ENCODE measurements at regions not wholly inside any gene's neighbourhood (a gene's known extent, or its start where the extent isn't known, plus 50 kb on each side); places are given as distances from the start of the nearest gene placed in this dataset.

DNA sequence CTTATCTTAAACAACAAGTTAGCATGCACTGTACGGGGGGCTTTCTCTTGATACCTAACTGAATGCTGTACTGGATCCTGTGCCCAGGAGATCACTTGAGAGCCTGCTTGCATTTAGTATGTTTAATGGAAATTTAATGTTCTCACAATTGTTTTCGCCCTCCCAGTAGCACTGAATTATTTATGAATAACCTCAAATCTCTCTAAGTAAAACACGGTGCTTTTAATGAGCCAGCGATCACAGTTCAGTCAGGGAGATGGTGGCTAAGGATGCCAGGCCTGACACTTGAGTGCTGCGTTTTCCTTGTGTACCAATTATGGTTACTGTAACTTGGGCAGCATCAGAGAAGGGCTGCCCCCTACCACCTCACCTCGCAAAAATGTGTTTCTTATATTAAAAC lies 115.5 kb upstream of the ADARB2 start:
- no peaks in the 10 kb centered on the region for H4K20me1 ChIP-seq (ENCODE audit: control insufficient read depth, insufficient read depth, insufficient read length)
- no peak overlapping the region for H4K5ac ChIP-seq (ENCODE audit: insufficient read length, low read depth, low read length)
- H2AFZ ChIP-seq (ENCODE audit: low read length): no peak overlapping the region
- no peaks in the 10 kb centered on the region for H3K4me1 Mint-ChIP-seq
- no peak overlapping the region for H3K27ac ChIP-seq (ENCODE audit: insufficient read length, low read depth, low read length)
- no peak overlapping the region for H3K14ac ChIP-seq (ENCODE audit: insufficient read depth, low read length)
- no peaks in the 10 kb centered on the region for H3K27me3 ChIP-seq (ENCODE audit: insufficient read depth, low read length)
- H3K27ac Mint-ChIP-seq: no peak overlapping the region
- H3K79me1 ChIP-seq (ENCODE audit: insufficient read depth, low read depth, low read length, poor library complexity, severe bottlenecking): no peaks in the 10 kb centered on the region
- no peak overlapping the region for H2AK5ac ChIP-seq (ENCODE audit: insufficient read length, low read length)
- no peaks in the 10 kb centered on the region; the same call in 1 of the 2 replicates for H3K27me3 Mint-ChIP-seq (ENCODE audit: low read depth)
- WGBS (ENCODE audit: extremely low coverage, insufficient read length, low lambda C conversion rate): no CpG with 5 or more reads among the region's 6 CpGs
- no peak for DNase-seq
- no peak overlapping the region for H3K4ac ChIP-seq (ENCODE audit: low read depth, low read length)
- no peak overlapping the region for H3K4me3 Mint-ChIP-seq
- no peak overlapping the region for H3K18ac ChIP-seq (ENCODE audit: insufficient read length, low read depth, low read length)
- no peak overlapping the region for H2BK12ac ChIP-seq (ENCODE audit: insufficient read length, low read depth, low read length)
- H3K36me3 Mint-ChIP-seq (ENCODE audit: insufficient read depth in 1 of 3, low read depth in 3 of 3): no peaks in the 10 kb centered on the region; a peak in 2 of 7 replicates
- no peaks in the 10 kb centered on the region for H3K23me2 ChIP-seq (ENCODE audit: insufficient read length, low read depth, low read length, poor library complexity, severe bottlenecking)
- no peak overlapping the region for H4K91ac ChIP-seq (ENCODE audit: insufficient read length, low read depth, low read length)
- H2BK15ac ChIP-seq (ENCODE audit: low read depth, low read length): no peak overlapping the region
- H3K56ac ChIP-seq (ENCODE audit: insufficient read length, low read depth, low read length): no peak overlapping the region
- no peak overlapping the region for H3T11ph ChIP-seq (ENCODE audit: low read length)
- TF ChIP-seq, protein P1, sequence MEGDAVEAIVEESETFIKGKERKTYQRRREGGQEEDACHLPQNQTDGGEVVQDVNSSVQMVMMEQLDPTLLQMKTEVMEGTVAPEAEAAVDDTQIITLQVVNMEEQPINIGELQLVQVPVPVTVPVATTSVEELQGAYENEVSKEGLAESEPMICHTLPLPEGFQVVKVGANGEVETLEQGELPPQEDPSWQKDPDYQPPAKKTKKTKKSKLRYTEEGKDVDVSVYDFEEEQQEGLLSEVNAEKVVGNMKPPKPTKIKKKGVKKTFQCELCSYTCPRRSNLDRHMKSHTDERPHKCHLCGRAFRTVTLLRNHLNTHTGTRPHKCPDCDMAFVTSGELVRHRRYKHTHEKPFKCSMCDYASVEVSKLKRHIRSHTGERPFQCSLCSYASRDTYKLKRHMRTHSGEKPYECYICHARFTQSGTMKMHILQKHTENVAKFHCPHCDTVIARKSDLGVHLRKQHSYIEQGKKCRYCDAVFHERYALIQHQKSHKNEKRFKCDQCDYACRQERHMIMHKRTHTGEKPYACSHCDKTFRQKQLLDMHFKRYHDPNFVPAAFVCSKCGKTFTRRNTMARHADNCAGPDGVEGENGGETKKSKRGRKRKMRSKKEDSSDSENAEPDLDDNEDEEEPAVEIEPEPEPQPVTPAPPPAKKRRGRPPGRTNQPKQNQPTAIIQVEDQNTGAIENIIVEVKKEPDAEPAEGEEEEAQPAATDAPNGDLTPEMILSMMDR (conservative IDR thresholded peaks at IDR 0.05): no peak
- H3K9me3 ChIP-seq (ENCODE audit: control insufficient read depth, low read depth, low read length): no peaks in the 10 kb centered on the region
- no peaks in the 10 kb centered on the region for H3K9me3 Mint-ChIP-seq
- H2BK5ac ChIP-seq (ENCODE audit: insufficient read length, low read length): no peak overlapping the region
- H3K4me2 ChIP-seq (ENCODE audit: insufficient read depth, insufficient read length, low read length): no peak overlapping the region
- no peaks in the 10 kb centered on the region for H3K79me2 ChIP-seq (ENCODE audit: insufficient read depth, low read length)
- no peak overlapping the region for H4K8ac ChIP-seq (replicated peaks; ENCODE audit: insufficient read length, low read depth, low read length)
- no peak overlapping the region for H3K23ac ChIP-seq (ENCODE audit: insufficient read length, low read depth, low read length)
- H2BK20ac ChIP-seq (ENCODE audit: low read depth, low read length, poor library complexity, severe bottlenecking): no peak overlapping the region
- H3K4me1 ChIP-seq (ENCODE audit: insufficient read depth, low read length): no peaks in the 10 kb centered on the region
- H3K9ac ChIP-seq (ENCODE audit: extremely low read depth, insufficient read length, low read length): no peak overlapping the region
- no peak overlapping the region for H2BK120ac ChIP-seq (ENCODE audit: low read depth, low read length, poor library complexity, severe bottlenecking)
